H9 (cell line): ENCODE measurements at regions not wholly inside any gene's neighbourhood (a gene's known extent, or its start where the extent isn't known, plus 50 kb on each side); places are given as distances from the start of the nearest gene placed in this dataset.

Experiments
- DNase-seq: peaks from one replicate; pipeline ENCODE4 v3.0.0-alpha.2; 2017
- H2AFZ ChIP-seq: one replicate; pipeline ENCODE4 v1.6.1; 2013; ENCODE audit warnings: mild to moderate bottlenecking, low read length, control low read depth, moderate library complexity
- H2AK5ac ChIP-seq: 2 replicates; pipeline ENCODE4 v1.6.1; 2013; ENCODE audit warnings: low read length, control low read depth, mixed read lengths; ENCODE audit not compliant: insufficient read length
- H2BK120ac ChIP-seq: one replicate; pipeline ENCODE4 v1.6.1; 2013; ENCODE audit warnings: low read depth, mild to moderate bottlenecking, low read length, control low read depth, inconsistent platforms; ENCODE audit not compliant: poor library complexity, severe bottlenecking
- H2BK12ac ChIP-seq: 2 replicates; pipeline ENCODE4 v1.6.1; 2013; ENCODE audit warnings: low read length, control low read depth, mixed read lengths, low read depth; ENCODE audit not compliant: insufficient read length
- H2BK15ac ChIP-seq: 2 replicates; pipeline ENCODE4 v1.6.1; 2013; ENCODE audit warnings: low read depth, low read length, control low read depth
- H2BK20ac ChIP-seq: one replicate; pipeline ENCODE4 v1.6.1; 2013; ENCODE audit warnings: low read depth, mild to moderate bottlenecking, low read length, control low read depth, inconsistent platforms; ENCODE audit not compliant: poor library complexity, severe bottlenecking
- H2BK5ac ChIP-seq: 2 replicates; pipeline ENCODE4 v1.6.1; 2013; ENCODE audit warnings: low read length, control low read depth, mixed read lengths; ENCODE audit not compliant: insufficient read length
- H3K14ac ChIP-seq: 2 replicates; pipeline ENCODE4 v1.6.1; 2013; ENCODE audit warnings: low read length, control low read depth; ENCODE audit not compliant: insufficient read depth
- H3K18ac ChIP-seq: 2 replicates; pipeline ENCODE4 v1.6.1; 2013; ENCODE audit warnings: low read depth, mild to moderate bottlenecking, mixed read lengths, low read length, control low read depth; ENCODE audit not compliant: insufficient read length
- H3K23ac ChIP-seq: 2 replicates; pipeline ENCODE4 v1.6.1; 2013; ENCODE audit warnings: low read length, control low read depth, mixed read lengths, low read depth; ENCODE audit not compliant: insufficient read length
- H3K23me2 ChIP-seq: 2 replicates; pipeline ENCODE4 v1.6.1; 2013; ENCODE audit warnings: low read depth, mild to moderate bottlenecking, mixed read lengths, low read length, control low read depth; ENCODE audit not compliant: insufficient read length, poor library complexity, severe bottlenecking
- H3K27ac ChIP-seq: 2 replicates; pipeline ENCODE4 v1.5.1; 2013; ENCODE audit warnings: low read length, control low read depth, mixed read lengths, low read depth; ENCODE audit not compliant: insufficient read length
- H3K27me3 ChIP-seq: 2 replicates; pipeline ENCODE4 v1.6.1; 2013; ENCODE audit warnings: low read length, control low read depth, inconsistent platforms; ENCODE audit not compliant: insufficient read depth
- H3K4ac ChIP-seq: 2 replicates; pipeline ENCODE4 v1.6.1; 2013; ENCODE audit warnings: low read depth, mild to moderate bottlenecking, control low read depth, inconsistent platforms, low read length, moderate library complexity
- H3K4me1 ChIP-seq: 2 replicates; pipeline ENCODE4 v1.6.1; 2013; ENCODE audit warnings: low read length, control low read depth, inconsistent platforms; ENCODE audit not compliant: insufficient read depth
- H3K4me2 ChIP-seq: 2 replicates; pipeline ENCODE4 v1.6.1; 2013; ENCODE audit warnings: low read length, control low read depth, mixed read lengths; ENCODE audit not compliant: insufficient read length, insufficient read depth
- H3K56ac ChIP-seq: 2 replicates; pipeline ENCODE4 v1.6.1; 2013; ENCODE audit warnings: low read depth, mild to moderate bottlenecking, mixed read lengths, low read length, control low read depth; ENCODE audit not compliant: insufficient read length
- H3K79me1 ChIP-seq: 2 replicates; pipeline ENCODE4 v1.6.1; 2013; ENCODE audit warnings: low read depth, mild to moderate bottlenecking, moderate library complexity, low read length, control low read depth, inconsistent platforms; ENCODE audit not compliant: insufficient read depth, poor library complexity, severe bottlenecking
- H3K79me2 ChIP-seq: 2 replicates; pipeline ENCODE4 v1.6.1; 2013; ENCODE audit warnings: low read length, control low read depth, inconsistent platforms; ENCODE audit not compliant: insufficient read depth
- H3K9ac ChIP-seq: 2 replicates; pipeline ENCODE4 v1.6.1; 2013; ENCODE audit warnings: low read length, control low read depth, mixed read lengths; ENCODE audit not compliant: insufficient read length; ENCODE audit errors: extremely low read depth
- H3K9me3 ChIP-seq: one replicate; pipeline ENCODE4 v1.6.1; 2013; ENCODE audit warnings: low read depth, low read length, inconsistent platforms; ENCODE audit not compliant: control insufficient read depth
- H3T11ph ChIP-seq: one replicate; pipeline ENCODE4 v1.6.1; 2013; ENCODE audit warnings: mild to moderate bottlenecking, low read length, control low read depth, inconsistent platforms
- H4K20me1 ChIP-seq: one replicate; pipeline ENCODE4 v1.6.1; 2013; ENCODE audit not compliant: control insufficient read depth, insufficient read length, insufficient read depth
- H4K5ac ChIP-seq: 2 replicates; pipeline ENCODE4 v1.6.1; 2013; ENCODE audit warnings: low read depth, mild to moderate bottlenecking, mixed read lengths, low read length, control low read depth; ENCODE audit not compliant: insufficient read length
- H4K8ac ChIP-seq: replicated peaks from 2 replicates; pipeline ENCODE4 v1.6.1; 2013; ENCODE audit warnings: low read length, control low read depth, mixed read lengths, low read depth; ENCODE audit not compliant: insufficient read length
- H4K91ac ChIP-seq: 2 replicates; pipeline ENCODE4 v1.6.1; 2013; ENCODE audit warnings: low read depth, mild to moderate bottlenecking, moderate library complexity, mixed read lengths, low read length, control low read depth; ENCODE audit not compliant: insufficient read length
- H3K27ac Mint-ChIP-seq, 3 experiments: 2 replicates in 2 of 3; 3 replicates in 1 of 3; pipeline ENCODE4 v1.8.0; 2020 to 2021; ENCODE audit warnings: mixed read lengths in 3 of 3, mild to moderate bottlenecking in 1 of 3, moderate library complexity in 1 of 3
- H3K27me3 Mint-ChIP-seq: 2 replicates; pipeline ENCODE4 v1.8.0; 2021; ENCODE audit warnings: low read depth, mild to moderate bottlenecking, moderate library complexity, mixed read lengths
- H3K36me3 Mint-ChIP-seq, 3 experiments: 2 replicates in 2 of 3; 3 replicates in 1 of 3; pipeline ENCODE4 v1.8.0; 2020 to 2021; ENCODE audit warnings: low read depth in 3 of 3, mixed read lengths in 3 of 3; ENCODE audit not compliant: insufficient read depth in 1 of 3
- H3K4me1 Mint-ChIP-seq, 2 experiments: 2 replicates each; pipeline ENCODE4 v1.8.0; 2020; ENCODE audit warnings: mixed read lengths in 2 of 2
- H3K4me3 Mint-ChIP-seq, 2 experiments: 2 replicates in 1 of 2; 3 replicates in 1 of 2; pipeline ENCODE4 v1.8.0; 2020 to 2021; ENCODE audit warnings: mild to moderate bottlenecking in 2 of 2, mixed read lengths in 2 of 2, moderate library complexity in 1 of 2
- H3K9me3 Mint-ChIP-seq, 2 experiments: 2 replicates in 1 of 2; 3 replicates in 1 of 2; pipeline ENCODE4 v1.8.0; 2020; ENCODE audit warnings: mild to moderate bottlenecking in 2 of 2, mixed read lengths in 2 of 2, moderate library complexity in 1 of 2
- WGBS: extraction: QIAGEN DNeasy Blood & Tissue Kit; methylation state at CpG from one replicate; pipeline ENCODE4 v1.1.7; 2013; ENCODE audit warnings: missing lambda C conversion rate, low lambda C conversion rate, mixed read lengths; ENCODE audit not compliant: insufficient read length; ENCODE audit errors: extremely low coverage; 5-methylcytosine and 5-hydroxymethylcytosine counted together
- TF ChIP-seq, protein P1 (sequence below): fragments of 200-600 bp; sonication (generic); conservative IDR thresholded peaks from 3 replicates; pipeline ENCODE4 v1.8.0; 2021; ENCODE audit warnings: antibody characterized with exemption, mild to moderate bottlenecking

DNA sequence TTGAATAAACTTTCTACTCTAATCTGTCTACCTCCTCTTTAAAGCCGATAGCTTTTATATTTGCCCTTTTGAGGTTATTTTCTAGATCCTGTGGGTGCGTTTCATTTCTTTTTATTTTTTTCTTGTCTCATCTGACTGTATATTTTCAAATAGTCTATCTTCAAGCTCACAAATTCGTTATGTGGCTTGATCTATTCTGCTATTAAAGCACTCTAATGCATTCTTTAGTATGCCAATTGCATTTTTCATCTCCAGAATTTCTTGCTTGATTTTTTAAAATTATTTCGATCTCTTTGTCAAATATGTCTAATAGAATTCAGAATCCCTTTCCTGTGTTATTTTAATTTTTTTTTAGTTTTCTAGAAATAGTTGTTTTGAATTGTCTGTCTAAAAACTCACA is 172.4 kb downstream of the CYLC2 start:
- H3K9ac ChIP-seq: no peak overlapping the region
- H3K9me3 ChIP-seq: no peaks in the 10 kb centered on the region
- H3K79me1 ChIP-seq: no peaks in the 10 kb centered on the region
- no peak overlapping the region for H3T11ph ChIP-seq
- no peak overlapping the region for H3K27ac ChIP-seq
- H2AFZ ChIP-seq: no peak overlapping the region
- H2BK5ac ChIP-seq: no peak overlapping the region
- no peak overlapping the region for H3K4ac ChIP-seq
- H3K56ac ChIP-seq: no peak overlapping the region
- no peak overlapping the region for H2BK15ac ChIP-seq
- no peaks in the 10 kb centered on the region for H3K79me2 ChIP-seq
- H2BK20ac ChIP-seq: no peak overlapping the region
- DNase-seq: no peak
- H3K27ac Mint-ChIP-seq: no peak overlapping the region
- no peak overlapping the region for H4K8ac ChIP-seq
- peaks cover 2 to 7% of the 10 kb centered on the region in 2 experiments; a peak in 3 of 5 replicates for H3K9me3 Mint-ChIP-seq
- H3K14ac ChIP-seq: no peak overlapping the region
- no peaks in the 10 kb centered on the region for H3K4me1 ChIP-seq
- peaks cover 0 to 1% (median 0%) of the 10 kb centered on the region in 3 experiments; a peak in 1 of 7 replicates for H3K36me3 Mint-ChIP-seq
- H3K4me3 Mint-ChIP-seq: no peak overlapping the region
- H3K18ac ChIP-seq: no peak overlapping the region
- H3K4me2 ChIP-seq: no peak overlapping the region
- H3K4me1 Mint-ChIP-seq: no peaks in the 10 kb centered on the region
- no peak overlapping the region for H4K5ac ChIP-seq
- no peaks in the 10 kb centered on the region for H4K20me1 ChIP-seq
- no peaks in the 10 kb centered on the region; the same call in 1 of the 2 replicates for H3K27me3 Mint-ChIP-seq
- WGBS: no CpG with 5 or more reads among the region's 4 CpGs
- no peak overlapping the region for H3K23ac ChIP-seq
- H2BK120ac ChIP-seq: no peak overlapping the region
- H4K91ac ChIP-seq: no peak overlapping the region
- H3K27me3 ChIP-seq: no peaks in the 10 kb centered on the region
- H2AK5ac ChIP-seq: no peak overlapping the region
- H2BK12ac ChIP-seq: no peak overlapping the region
- no peaks in the 10 kb centered on the region for H3K23me2 ChIP-seq
- TF ChIP-seq, protein P1, sequence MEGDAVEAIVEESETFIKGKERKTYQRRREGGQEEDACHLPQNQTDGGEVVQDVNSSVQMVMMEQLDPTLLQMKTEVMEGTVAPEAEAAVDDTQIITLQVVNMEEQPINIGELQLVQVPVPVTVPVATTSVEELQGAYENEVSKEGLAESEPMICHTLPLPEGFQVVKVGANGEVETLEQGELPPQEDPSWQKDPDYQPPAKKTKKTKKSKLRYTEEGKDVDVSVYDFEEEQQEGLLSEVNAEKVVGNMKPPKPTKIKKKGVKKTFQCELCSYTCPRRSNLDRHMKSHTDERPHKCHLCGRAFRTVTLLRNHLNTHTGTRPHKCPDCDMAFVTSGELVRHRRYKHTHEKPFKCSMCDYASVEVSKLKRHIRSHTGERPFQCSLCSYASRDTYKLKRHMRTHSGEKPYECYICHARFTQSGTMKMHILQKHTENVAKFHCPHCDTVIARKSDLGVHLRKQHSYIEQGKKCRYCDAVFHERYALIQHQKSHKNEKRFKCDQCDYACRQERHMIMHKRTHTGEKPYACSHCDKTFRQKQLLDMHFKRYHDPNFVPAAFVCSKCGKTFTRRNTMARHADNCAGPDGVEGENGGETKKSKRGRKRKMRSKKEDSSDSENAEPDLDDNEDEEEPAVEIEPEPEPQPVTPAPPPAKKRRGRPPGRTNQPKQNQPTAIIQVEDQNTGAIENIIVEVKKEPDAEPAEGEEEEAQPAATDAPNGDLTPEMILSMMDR: no peak
